GM12892 (cell line): ENCODE measurements at regions not wholly inside any gene's neighbourhood (a gene's known extent, or its start where the extent isn't known, plus 50 kb on each side); places are given as distances from the start of the nearest gene placed in this dataset.

ENCODE experiments used
- POLR2A ChIP-seq: IDR thresholded peaks from 2 replicates; pipeline ENCODE4 v1.6.1; 2011; ENCODE audit warnings: low read depth, low read length, control low read depth
- POLR2AphosphoS5 ChIP-seq: IDR thresholded peaks from 2 replicates; pipeline ENCODE4 v1.6.1; 2011; ENCODE audit warnings: low read depth, low read length, control low read depth

DNA sequence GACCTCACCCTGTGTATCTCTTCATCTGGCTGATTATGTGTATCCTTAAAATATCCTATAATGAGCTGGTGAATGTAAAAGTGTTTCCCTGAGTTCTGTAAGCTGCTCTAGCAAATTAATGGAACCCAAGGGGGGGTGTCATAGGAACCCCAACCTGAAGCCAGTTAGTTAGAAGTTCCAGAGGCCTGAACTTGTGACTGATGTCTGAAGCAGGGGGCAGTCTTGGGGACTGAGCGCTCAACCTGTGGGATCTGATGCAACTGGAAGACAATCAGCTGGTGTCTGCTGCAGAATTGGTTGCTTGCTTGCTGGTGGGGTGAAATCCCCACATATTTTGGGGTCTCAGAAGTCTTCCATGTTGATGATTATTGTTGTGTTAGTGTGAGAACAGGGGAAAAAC is 75.7 kb upstream of the NKD1 start:
- TF ChIP-seq POLR2A (no peak), POLR2AphosphoS5 (no peak)
